Esophagus mucosa (tissue), 1 donor: ENCODE measurements at regions not wholly inside any gene's neighbourhood (a gene's known extent, or its start where the extent isn't known, plus 50 kb on each side); places are given as distances from the start of the nearest gene placed in this dataset.
A peak's percentile ranks its signal among the peaks of the same experiment; 100 is the strongest.

Experiments used
- ATAC-seq: fragments of 200-7000 bp; cut with Tn5 transposase; one replicate; pipeline ENCODE4 v1.9.1; 2020
- donor health status: DM: yes; HTN: yes; CAD: no.

DNA sequence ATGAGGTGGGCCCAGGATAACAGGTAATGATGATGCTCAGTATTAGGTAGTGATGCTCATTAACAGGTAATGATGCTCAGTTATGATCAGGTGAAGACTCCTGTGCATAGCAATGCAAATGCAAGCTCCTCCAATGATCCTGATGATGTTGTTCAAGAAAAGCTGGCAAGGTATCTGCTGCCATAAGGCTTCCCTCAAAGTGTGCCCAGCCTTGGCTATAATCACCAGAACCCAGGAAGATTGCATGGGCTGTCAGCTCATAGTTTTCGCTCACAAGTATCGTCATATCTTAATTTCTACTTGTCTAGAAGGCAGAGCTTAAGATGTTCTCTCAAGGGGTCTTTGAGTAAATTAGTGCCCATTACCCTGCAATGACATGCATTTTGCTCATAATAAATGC is 366.2 kb upstream of the CLNK start:
- ATAC-seq, result no peak

DNA sequence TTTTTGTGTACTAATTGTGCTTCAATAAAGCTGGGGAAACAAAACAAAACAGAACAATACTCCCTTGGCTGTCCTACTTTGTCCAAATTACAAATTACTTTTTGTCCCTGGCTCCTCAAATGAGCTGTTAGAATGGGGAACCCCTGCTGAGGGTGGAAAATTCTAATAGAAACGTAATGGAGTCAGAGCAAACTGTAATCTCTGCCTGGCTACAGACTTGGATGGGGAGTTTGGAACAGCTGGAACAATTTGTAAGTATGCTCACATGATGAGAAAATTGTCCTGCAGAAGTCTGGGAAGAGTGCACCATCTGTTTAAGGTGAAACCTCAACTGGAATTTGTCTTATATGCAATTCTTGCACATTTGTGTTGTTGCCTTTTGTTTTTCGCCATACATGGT is 364.4 kb upstream of the CLNK start:
- ATAC-seq, result no peak

DNA sequence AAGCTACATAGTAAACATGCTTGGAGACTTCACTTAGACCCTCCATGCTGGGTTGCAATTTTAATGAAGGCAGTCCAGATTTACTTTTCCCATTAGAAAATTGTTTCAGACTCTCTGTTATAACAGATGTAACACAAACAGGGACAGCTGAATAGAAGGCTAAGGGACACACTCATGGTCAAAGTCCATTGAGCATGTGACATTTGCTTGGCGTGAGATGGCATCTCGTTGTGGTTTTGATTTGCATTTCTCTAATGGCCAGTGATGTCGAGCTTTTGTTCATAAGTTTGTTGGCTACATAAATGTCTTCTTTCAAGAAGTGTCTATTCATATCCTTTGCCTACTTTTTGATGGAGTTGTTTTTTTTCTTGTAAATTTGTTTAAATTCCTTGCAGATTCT is 358.2 kb upstream of the CLNK start:
- no peak for ATAC-seq

DNA sequence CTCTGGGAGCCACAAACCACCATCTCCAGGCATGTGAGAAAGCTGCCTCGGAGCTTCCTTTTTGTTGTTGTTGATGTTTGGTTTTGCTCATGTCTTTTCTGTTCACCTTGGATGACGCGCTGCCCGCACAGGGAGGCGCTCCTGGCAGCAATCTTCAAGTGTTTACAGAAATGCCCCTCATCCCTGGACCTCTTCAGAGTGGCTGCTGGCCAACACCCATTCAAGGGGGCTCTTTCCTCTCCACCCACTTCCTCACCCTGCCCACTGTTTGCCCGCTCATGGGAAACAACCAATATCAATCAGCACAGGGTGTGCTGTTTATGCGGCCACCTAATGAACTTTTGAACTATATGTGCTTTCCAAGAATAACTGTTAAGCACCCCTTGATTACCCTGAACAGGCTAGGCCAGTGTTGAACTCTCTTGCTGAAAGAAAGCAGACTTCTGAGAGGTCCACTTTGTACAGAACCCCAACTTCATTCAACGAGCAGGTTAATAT is 355.1 kb upstream of the CLNK start:
- ATAC-seq, result no peak

DNA sequence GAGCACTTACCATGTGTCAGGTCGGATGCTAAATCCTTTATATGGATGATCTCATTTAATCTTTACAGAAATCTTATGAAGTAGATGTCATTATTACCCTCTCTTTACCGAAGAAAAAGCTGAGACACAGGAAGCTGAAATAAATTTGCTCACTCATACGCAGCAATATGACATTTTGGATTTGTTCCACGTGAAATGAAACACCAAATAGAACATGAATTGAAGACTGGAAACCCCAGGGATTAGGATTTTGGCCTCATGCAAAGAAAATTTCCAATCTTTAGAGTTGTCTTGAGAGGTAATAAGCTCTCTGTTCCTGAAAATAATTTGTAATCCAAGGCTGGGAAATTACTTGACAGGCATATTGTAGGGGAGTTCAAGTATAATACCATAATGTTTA is 354.4 kb upstream of the CLNK start:
- no peak for ATAC-seq

DNA sequence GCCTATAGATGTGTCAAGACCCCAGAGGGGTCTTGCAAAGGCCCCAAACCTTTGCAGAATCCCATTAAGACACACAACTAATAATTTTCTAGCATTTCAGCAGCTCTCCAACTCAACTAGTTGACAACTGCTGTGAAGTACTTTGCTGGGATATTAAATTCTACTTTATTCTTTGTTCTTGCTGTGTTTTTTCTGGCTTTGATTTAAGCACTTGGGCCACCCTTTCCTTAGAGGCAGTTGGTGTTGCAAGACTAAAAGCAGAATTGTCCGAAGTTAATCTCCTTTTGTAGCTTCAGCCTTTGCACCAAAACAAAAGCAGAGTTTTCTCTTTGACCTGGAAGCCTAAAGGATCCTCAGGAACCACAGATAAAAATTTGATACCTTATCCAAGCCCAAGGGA is 353.1 kb upstream of the CLNK start:
- ATAC-seq, result no peak

DNA sequence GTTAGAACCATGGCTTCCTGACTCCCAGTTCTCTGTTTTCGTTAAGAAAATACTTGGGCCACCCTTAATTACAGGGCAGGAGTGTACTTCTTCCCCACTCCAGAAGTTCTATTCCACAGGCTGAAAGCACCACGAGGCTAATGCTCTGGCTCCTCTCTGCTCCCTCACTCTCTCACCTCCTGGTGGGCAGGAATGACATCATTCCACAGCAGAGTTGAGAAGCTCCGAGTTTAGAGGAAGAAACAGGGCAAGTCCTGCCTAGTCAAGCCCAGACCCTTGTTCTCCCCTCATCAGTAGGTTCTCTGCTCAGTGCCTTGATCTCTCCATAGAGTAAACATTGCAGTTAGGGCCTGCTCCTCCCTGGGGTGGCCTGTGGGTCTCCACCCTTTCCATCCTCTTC is 343.8 kb upstream of the CLNK start:
- no peak for ATAC-seq

DNA sequence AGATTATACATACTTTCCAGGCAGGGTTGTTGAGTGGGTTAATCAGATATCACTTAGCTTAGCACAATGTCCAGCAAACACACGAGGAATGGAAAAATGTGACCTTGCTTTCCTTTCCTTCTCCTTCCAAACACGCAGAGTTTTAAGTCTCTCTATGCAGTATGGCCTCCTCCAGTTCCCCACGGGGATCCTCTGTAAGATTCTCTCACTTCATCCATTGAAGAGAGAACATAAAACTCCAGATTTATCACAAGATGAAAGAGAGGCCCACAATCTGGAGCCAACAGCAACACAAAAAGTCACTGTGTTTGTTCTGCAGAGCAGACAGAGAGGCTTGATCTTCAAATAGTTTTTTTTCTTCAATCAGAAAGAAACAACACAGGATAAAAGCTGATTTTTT is 336.8 kb upstream of the CLNK start:
- ATAC-seq, result no peak

DNA sequence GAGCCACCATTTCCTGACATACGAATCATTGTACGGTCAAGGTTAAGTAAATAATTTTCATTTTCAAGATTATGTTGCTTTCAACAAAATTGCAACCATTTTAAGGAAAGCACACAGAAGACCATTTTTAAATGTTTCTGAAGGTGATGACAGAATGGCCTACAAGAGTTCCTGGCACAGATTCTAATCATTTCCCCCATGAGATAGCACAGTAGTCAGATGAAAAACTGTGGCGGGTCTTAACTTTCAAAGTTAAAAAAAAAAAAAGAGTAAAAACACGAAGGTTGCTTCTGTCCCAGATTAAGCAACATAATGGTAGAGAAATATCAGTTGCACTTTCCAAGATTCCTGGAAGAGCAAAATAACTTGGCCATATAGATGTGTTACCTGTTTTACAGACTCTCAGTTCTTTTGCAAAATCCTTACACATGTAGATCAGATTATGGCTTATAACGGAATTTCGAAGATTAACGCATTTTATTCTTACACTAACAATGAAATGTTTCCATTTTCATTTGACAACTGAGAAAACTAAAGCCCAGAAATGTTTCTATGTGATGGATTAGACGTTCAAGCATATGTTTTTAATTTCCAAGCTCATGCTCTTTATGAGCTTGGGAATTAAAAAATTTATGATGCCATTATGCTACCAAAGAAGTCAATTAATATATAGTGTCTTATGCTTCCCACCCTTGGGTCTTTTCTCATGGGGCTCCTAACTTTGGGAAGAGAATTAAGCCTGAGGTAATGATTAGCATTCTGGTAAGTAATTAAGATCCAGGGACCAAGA is 335.1 kb upstream of the CLNK start:
- no peak for ATAC-seq

DNA sequence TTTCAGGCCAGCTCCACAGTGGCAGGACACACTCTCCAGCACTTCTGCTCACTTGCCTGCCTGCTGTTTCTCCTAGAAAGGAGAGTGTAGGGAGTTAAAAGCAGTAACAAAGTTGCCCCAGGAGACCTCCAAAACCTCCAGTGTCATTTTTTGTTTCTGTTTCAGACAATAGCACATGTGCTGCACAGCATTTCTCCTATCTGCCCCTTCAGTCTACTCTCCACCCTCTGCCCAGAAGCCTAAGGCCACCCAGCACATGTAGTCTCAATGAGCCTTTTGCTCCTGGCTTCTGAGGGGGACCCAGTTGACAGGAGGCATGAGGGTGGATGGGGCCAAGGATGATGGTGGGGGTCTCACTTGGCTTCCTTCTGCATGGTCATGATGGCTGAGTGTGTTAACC is 329.6 kb upstream of the CLNK start:
- ATAC-seq, result no peak

DNA sequence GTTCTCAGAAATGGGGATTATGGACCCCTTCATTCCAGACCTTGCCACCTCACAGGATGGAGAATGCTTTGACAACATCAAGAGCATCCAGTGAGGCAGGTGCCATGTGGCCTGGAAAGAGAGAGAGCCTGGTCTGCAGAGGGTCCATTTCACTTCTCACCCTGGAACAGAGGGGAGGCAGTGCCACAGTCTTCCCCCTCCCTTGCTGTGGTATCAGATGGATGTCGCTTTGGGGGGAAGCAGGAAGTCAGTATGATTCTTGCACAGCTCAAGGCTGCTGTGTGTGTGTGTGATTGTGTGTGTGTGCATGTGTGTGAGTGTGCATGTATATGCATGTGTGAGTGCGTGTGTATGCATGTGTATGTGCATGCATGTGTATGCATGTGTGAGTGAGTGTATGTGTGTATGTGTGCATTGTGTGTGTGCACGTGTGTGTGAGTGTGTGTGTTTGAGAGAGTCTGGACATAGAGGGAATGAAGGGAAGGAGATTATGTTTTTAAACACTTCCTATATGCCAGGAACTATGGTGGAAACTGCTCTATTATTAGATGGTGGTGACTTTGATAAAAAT is 328.6 kb upstream of the CLNK start:
- ATAC-seq, result no peak

DNA sequence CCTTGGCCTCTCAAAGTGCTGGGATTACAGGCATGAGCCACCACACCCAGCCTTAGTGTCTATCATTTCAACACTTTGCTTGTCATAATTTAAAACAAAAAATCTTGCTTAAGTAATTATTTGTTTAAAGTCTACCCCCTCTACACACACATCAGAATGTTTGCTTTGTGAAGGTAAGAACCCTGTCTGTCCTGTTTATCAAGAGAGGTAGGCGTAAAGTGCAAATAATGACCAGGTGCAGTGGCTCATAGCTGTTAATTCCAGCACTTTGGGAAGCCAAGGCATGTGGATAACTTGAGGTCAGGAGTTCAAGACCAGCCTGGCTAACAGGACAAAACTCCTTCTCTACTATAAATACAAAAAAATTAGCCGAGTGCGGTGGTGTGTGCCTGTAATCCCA is 326.7 kb upstream of the CLNK start:
- ATAC-seq, result peak; percentile 92

DNA sequence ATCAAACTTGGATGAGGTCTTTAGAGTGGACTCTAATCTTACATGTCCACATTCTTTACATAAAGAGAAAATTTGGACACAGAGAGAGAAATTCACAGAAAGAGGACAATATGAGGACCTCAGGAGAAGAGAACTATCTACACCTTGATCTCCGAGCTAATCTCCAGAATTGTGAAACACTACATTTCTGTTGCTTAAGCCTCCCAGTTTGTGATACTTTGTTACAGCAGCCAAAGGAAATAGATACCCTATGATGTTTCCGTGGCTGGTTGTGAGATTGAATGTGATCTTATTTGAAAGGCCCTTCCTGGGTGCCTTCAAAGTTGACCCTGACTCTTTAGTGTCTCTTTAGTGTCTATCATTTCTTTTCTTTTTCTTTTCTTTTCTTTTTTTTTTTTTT is 326.1 kb upstream of the CLNK start:
- no peak for ATAC-seq

DNA sequence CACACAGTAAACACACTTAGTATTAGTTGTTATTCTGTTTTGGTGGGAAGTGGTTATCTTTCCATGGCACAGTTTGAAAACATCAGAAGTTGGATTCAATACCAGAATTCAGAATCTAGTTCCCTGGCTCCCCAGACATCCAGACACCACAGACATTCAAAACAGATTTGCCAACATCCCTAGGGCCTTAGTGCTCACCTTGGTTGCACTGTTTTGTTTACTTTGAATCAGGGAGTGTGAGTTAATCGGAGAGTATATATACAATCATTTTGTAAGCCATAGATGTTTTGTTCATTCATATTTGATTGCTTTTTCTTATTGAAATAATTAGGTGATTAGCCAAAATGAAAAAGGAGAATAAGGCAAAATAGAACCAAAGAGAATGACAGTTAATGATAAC is 324.7 kb upstream of the CLNK start:
- ATAC-seq, result no peak

DNA sequence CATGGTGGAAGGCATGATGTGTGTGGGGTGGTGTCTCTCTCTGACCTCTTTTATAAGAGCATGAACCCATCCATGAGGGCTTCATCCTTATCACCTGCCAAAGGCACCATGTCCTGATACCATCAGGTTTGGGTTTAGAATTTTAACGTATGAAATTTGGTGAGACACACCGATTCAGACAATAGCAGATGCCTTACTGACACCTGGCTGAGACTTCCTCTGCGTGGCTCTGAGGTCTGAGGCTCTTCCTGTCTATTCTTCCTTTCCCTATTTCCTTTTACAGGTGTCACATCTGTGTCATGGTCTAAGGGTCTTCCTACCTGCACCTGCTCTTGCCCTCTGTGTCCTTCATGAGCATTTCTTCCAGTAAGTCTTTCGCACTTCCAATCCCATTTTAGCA is 320.7 kb upstream of the CLNK start:
- no peak for ATAC-seq

DNA sequence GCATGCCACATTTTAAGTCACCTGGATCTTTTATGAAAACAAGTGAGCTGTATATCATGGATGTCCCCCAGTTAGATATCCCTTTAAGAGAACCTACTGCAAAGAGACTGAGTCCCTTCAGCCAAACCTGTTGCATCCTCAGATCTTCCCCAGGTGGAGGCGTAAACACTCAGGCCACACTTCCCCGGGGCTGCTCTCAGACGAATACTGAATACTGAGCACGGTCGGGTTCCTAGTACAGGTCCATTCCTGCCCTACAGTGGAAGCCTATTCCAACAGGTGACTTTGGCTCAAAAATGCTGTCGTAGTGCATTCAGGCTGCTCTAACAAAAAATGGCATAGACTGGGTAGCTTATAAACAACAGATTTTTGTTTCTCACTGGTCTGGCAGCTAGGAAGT is 320.2 kb upstream of the CLNK start:
- no peak for ATAC-seq

DNA sequence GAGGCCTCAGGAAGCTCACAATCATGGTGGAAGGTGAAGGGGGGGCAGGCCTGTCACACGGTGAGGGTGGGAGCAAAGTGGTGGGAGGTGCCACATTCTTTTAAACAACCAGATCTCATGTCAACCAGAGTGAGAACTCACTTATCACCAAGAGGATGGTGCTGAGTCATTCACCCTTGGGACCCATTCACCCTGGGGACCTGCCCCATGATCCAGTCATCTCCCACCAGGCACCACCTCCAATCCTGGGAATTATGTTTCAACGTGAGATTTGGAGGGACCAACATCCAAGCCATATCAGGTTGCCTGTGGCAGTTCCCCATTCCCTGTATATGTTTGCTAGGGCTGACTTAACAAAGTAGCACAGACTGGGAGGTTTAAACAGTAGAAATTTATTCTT is 318.4 kb upstream of the CLNK start:
- no peak for ATAC-seq

DNA sequence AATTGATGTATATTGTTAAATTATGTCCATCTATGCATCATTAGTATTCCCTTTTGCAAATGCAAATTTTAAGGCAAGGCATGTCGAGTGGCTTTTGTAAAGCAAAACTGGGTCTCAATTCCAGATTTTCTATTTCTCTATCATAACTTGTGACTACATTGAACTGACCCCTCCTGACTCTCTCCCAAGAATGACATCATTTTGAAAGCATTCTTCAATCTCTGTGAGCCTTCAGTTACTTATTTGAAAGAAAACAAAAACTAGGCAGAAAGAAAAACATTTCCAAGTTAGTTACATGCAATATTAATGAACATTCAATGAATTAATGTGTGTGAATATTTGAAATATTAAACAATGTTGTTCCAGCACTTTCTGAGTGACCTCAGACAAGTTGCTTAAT is 314.3 kb upstream of the CLNK start:
- ATAC-seq, result no peak

DNA sequence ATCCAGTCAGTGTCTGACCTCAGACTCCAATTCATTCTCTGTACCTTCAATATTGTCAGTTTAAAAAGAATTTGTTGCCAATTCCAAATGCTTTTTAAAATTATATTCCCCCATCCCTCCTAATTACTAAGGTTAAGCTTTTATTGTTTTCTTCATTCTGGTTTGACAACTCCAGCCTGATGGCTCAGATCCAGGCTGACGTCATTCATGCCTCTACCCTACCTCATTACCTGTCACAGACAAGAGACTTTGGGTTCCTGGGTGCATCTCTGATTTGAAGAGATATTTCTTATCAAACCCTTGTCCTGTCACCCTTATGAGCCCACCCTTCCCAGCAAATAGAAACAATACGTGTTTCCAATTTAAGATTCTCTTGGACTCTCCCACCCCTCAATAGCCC is 300.2 kb upstream of the CLNK start:
- ATAC-seq, result peak; percentile 37

DNA sequence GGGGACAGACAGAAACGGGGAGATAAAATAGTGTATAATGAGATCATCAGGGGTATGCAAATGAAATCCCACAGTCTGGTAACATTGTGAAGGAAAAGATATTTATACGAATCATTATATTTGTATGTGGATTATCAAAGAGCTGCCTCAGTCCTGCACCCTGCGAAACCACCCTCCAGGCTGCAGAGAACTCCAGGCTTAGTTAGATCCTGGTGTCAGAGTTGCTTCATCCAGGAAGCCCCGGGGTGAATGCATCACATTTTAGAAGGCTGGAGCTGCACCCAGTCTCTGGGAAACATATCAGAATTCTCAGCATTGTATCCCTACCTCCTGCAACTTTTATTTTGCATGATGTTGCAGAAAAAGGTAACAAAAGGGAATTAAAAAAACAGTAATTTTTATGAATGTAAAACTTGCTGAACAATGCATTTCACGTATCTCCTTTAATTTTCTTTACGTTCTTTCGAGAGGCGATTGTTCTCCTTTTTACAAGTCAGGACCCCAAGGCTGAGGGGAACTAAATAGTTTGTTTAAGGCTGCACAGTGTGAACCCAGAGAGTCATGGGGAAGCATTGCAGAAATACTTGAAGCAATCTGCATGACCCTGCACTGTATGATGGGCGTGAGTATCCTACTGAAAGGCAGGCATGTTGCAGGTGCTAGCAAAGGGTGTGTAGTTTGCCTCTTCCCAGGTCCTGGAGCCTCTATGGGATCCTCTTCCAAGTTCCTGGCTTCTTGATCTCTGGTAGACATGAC is 299.5 kb upstream of the CLNK start:
- peak; percentile 86 for ATAC-seq

DNA sequence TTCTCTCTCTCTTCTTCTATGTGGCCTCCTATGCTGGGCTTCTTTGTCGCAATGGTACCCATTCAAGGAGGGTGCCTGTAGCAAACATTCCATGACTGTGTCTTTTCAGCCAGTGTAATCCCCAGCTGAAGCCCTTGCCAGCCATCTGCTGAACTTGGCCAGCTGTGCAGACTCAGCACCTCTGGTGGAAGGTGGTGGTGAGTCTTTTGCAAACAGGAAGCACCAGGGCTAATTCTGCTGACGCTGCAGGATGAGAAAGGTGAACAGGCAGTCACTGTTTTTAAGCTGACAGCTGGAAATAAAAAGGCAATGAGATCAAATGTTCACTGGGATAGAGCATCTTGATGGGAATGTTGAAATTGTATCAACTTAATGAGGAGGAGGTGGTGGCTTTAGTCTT is 298.7 kb upstream of the CLNK start:
- peak; percentile 93 for ATAC-seq

DNA sequence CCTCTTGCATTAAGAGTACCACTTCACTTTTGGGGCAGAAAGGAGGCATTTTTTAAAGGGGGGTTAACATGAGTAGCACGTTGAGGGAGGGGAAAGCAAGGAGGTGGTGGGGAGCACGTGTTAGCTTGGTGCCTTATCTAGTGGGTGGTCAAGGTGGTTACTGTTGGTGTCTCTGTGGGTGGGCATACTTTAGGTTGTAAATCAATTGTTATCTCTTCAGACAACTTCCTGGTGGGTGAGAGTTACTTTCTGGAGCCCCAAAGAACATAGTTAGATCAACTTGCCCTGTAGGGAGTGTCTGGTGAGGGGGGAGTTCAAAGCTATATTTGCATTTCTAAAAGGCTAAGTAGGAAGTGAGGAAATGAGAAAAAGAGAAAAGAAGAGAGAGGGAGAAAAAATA is 297.7 kb upstream of the CLNK start:
- no peak for ATAC-seq

DNA sequence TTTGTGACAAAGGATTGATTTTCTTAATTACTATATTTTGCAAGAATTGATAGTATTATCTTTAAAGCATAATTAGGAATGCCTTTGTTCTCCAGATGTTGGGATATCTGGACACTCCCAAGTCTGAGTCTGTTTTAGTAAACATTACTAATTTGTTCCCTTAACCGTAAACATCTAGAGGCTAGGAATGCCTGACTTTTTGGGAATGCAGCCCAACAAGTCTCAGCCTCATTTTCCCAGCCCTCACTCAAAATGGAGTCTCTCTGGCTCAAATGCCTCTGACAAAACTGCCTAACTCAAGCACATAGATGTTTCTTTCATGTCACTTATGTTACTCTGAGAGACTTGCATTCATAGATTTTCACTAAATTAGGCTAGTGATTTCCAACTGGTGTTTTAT is 297.0 kb upstream of the CLNK start:
- ATAC-seq, result no peak

DNA sequence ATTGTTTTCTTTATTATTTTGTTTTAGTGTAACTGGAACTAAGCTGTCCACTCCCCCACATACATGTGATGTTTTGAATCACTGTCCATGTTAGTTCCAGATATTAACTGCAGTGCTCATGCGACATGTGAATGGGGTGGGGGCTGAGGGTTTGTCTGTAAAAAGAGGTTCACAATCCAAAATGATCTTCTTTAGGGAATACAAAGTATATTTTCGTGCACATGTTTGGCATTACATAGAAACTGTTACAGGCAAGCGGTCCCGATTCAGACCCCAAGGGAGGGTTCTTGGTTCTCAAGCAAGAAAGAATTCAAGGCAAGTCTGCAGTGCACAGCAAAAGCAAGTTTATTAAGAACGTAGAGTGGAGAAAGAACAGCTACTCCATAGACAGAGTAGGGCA is 296.5 kb upstream of the CLNK start:
- no peak for ATAC-seq
